GM11168 (cell line): ENCODE measurements at regions not wholly inside any gene's neighbourhood (a gene's known extent, or its start where the extent isn't known, plus 50 kb on each side); places are given as distances from the start of the nearest gene placed in this dataset.

ENCODE experiments used
- in situ Hi-C: fragments of 300-500 bp; cut with MboI; formaldehyde crosslinking; loops from one replicate; pipeline ENCODE4 v1.12.0; 2022; ENCODE audit warnings: low sequenced_read_pairs; ENCODE audit not compliant: unreplicated experiment

DNA sequence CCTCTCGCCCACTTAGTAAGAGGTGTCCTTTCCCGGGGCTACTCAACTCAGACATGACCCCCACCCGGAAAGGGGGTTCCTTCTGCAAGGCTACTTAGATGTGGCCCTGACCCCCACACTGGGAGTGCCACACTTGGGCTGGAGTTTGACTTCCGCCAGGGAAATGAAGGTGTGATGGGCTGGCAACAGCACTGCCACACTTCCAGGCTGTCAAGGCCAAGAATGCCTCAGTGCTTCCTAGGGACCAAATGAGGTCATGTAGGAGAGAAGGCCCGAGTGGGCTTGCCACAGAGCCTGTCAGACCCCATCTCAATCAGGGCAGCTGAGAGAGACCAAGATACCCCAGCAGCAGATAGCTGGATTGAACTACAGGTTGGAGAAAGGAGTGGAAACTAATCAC is 55.5 kb downstream of the DRD1 start:
- in situ Hi-C loops: no loop called here

DNA sequence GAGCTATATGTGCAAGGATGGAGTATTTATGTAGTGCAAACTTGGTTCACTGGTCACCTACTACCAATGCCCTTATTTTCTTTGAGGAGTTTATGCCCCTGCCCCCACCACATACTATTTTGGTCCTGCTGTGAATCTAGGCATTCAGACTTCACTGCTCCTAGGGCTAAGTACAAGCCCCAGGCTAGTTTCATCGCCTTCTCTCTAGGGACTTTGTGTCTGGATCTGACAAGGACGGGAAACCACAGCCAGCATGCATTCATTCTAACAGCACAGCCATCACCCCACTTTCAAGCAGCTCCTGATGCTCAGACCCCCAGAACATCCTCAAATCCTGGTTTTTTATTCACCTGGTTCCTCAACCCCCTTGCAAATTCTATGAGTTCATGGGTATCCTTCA is 56.8 kb downstream of the DRD1 start:
- in situ Hi-C loops: no loop called here

DNA sequence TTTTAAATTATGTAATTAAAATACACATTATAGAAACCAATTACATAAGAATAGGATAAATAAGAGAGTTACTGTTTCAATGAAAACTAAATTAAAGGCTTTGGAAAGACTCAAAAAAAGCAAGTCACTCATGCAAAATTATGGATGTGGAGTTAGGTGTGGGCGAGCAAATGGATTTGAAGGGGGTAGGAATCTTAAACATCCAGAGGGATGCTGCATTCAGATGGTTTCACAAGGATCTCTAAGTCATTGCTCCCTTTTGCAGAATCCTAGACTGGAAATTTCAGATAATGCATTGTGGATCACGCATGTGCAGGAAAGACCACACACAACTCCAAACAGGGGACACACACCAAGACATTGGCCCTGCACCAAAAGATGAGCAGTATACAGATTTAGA is 57.5 kb downstream of the DRD1 start:
- in situ Hi-C loops: no loop called here

DNA sequence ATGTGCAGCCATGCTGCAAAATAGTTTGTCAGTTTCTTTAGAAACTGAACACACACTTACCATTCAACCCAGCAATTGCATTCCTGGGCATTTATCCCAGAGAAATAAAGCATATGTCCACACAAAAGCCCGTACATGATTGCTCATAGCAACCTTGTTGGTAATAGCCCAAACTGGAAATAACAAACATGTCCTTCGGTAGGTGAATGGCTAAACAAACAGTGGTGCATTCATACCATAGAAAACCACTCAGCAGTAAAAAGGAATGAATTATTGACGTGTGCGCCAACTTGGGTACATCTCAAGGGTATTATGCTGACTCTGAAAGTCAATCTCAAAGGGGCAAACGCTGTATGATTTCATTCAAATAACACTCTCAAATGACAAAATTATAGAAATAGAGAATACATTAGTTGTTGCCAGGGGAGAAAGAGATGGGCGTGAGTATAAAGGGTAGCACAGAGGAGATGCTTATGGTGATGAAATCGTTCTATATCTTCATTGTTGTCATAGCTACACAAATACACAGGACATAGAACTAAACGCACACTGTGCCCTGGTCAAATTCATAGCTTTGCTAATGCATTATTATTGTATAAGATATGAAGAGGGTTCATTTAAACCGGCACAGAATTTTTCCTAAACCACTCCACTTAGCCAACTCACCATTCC is 58.2 kb downstream of the DRD1 start:
- in situ Hi-C loops: no loop called here

DNA sequence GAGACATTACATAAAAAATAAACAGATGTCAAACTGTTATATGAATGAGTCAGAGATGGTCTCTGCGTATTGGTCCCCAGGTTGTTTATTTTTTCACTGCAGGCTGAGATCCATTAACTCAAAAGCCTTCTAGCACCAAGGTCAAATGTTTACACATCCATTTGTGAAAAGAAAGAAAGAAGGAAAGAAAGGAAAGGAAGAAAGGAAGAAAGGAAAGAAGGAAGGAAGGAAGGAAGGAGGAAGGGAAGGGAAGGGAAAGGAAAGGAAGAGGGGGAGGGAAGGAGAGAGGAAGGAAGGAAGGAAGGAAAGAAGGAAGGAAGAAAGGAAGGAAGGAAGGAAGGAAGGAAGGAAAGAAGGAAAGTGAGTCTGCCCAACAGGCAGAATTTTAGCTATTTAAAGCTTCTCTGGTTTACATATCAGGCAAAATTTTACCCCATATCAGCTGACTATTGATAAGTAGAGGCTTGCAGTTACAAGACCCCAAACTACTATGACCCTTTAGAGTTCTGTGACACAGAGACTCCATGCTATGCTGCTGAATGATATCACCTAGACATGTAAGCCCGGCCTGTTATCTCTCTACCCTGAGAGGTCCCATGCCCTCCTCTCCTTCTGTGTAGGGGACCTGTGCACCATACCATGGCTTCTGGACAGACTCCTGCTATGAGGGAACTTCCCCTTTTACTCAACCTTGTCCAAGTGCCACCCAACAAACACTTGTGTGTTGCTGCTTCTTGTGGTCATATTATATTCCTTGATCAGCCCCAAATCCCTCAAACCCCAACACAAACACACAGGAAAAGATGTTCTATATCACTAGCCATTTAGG is 59.0 kb downstream of the DRD1 start:
- in situ Hi-C loops: no loop called here

DNA sequence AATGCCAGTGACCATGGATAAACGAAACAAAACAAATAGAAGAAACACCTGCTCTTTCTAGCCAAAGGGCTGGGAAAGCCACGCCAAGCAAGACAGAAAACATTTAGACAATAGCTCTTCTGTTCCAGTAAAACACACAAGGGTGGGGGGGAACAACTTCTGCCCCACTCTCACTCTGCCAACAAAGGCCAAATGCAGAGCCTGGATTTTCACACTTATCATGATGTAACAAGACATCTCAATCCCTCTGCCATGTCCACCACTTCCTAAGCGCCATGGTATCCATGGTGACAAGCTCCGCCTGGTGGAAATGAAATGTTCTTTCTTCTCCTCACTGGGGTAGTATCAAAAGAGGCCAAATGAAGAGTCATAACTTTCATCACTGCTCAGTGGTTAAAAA is 60.6 kb downstream of the DRD1 start:
- in situ Hi-C loops: no loop called here

DNA sequence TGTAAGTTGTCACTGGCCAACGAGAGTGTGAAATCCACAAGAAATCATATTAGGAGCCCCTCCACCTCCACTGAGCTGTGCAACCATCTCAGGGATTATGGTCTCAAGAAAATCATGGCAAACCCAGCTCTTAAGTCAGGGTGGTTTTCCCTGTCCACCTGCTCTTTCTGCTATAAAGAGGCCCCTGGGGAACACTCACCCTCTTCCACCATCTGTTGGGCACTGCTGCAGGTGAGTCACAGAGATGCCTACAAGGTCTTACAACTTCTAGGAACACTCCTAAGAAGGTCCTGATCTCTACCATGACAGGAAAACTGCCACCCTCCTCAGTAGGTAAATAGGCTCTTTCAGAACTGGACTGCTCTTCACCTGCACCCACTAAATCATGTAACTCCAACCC is 61.8 kb downstream of the DRD1 start:
- in situ Hi-C loops: no loop called here

DNA sequence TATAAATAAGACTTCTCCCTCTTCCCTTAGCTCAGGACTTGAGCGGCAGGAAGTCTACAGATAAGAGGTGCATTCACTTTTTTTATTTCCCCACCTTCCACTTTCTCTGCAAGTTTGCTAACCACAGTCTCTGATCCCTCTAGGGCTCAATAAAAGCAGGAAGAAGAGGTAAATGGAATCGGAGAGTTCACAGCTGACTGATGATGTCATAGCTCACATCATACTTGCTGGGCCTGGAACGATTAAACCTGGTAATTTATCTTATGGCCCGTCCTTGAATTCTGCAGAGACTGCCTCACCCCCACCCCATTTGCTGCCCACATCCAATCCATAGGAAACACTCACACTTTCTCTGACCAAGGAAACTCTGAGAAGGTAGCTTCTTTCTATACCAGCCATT is 62.9 kb downstream of the DRD1 start:
- in situ Hi-C loops: no loop called here

DNA sequence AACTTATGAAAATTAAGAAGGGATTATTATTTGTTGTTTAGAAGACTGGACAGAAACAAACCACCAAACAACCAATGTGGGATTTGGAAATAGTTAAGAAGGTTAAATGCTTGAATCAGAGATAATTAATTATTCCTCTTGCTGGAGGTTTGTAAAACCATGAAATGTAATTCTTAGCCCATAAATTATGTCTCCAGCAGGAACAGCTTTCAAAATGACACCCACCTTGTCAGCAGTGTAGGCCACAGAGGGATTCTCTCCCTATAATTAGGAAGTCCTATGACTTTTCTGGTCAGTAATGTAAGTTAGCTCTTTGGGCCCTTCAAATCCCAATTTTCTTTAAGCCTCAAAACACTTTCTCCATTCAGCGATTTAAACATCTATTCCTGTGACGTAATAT is 63.3 kb downstream of the DRD1 start:
- in situ Hi-C loops: no loop called here

DNA sequence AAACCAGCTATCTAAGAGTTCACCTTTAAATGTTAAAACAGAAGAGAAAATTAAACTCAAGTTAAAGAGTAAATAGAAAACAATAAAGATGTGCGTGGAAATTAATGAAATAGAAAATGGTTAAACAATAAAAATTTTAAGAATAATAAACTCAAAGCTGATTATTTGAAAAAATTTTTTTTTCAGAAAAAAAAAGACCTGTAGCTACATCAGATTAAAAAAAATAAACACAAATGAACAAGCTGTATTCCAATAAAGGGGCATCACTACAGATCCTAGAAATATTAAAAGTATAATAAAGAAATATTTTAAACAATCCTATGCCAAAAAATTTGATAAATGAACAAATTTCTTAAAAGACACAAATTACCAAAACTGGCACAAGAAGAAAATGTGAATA is 64.1 kb downstream of the DRD1 start:
- in situ Hi-C loops: no loop called here

DNA sequence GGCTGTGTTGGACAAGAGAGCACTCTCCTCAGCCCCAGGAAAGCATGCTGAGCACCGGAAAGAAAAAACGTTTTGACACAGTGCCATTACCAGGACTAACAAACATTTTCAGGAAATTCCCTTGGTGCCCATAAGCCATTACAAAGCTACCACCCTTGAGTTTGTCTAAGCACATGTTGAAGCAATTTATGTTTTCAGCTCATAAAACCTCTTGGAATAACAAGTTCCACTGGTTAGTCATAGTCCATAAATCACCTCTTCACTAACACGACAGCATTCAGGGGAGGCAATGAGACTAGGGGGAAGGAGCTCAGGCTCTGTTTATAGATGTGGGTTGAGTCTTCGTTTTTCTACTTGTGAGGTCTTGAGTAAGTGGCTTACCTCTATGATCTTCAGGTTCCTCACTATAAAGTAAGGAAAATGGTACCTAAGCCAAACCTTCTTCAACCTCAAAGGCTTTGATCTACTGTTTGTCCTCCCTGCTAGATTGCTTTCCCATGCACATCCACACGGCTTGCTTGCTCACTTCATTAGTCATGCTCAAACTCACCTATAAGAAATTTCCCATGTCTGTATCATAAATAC is 65.4 kb downstream of the DRD1 start:
- in situ Hi-C loops: no loop called here

DNA sequence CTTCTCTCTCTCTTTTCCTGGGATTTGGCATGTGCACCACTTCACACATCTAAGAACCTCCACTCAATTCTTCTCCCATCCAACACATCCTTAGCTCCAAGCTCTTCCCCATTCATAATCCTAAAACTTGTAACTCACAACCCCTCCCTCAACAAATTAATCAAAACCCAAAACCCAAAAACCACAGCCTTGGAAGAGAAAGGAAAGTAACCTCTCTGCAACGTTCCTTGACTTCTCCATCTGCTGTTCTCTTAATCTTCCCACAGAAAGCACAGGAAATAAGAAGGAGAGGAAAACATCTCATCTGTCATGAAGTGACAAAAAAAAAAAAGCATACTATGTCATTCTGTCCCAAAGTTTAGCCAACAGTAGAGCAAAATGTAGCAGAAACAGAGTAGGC is 66.2 kb downstream of the DRD1 start:
- in situ Hi-C loops: no loop called here

DNA sequence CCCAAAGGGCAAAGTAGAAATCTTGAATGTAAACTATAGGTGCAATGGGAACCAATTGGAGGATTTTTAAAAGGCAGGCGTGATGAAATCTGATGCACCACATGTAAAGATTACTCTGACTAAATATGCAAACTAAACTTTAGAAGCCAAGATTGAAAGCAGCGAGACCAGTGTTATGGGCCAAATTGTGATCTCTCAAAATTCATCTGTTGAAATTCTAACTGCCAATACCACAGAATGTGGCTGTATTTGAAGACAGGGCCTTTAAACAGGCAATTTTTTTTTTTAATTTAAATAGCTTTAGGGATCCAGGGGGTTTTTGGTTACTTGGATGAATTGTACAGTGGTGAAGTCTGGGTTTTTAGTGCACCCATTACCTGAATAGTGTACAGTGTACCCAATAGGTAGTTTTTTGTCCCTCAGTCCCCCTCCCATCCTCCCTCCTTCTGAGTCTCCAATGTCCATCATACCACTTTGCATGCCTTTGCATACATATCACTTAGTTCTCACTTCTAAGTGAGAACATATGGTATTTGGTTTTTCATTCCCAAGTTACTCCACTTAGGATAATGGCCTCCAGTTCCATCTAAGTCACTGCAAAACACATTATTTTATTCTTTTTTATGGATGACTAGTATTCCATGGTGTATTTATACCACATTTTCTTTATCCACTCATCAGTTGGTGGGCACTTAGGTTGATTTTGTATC is 69.7 kb downstream of the DRD1 start:
- in situ Hi-C loops: no loop called here

DNA sequence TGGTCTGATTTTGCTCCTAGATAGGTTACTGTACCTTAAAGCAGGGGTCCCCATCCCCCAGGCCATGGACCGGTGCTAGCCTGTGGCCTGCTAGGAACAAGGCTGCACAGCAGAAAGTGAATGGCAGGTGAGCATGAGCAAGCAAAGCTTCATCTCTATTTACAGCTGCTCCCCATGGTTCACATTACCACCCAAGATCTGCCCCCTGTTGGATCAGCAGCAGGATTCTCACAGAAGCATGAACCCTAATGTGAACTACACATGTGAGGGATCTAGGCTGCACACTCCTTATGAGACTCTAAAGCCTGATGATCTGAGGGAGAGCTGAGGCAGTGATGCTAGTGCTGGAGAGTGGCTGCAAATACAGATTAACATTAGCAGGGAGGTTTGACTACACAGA is 78.1 kb downstream of the DRD1 start:
- in situ Hi-C loops: no loop called here

DNA sequence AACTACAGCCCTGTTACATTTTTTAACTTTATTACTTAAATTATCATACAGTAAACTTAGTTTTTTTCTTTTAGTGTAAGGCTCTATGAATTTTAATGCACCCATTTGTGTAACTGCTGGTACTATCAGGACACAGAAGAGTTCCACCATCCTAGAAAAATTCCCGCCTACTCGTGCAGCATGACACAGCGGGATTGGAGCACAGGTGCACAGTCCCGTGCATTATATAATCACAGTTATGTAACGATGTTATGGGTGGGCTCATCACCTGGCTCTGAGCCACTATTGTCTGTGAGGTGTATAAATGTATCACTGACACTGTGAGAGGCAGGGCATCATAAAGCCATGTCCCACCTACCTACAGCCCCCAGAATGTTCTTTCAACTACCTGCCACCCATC is 80.7 kb downstream of the DRD1 start:
- in situ Hi-C loops: no loop called here

DNA sequence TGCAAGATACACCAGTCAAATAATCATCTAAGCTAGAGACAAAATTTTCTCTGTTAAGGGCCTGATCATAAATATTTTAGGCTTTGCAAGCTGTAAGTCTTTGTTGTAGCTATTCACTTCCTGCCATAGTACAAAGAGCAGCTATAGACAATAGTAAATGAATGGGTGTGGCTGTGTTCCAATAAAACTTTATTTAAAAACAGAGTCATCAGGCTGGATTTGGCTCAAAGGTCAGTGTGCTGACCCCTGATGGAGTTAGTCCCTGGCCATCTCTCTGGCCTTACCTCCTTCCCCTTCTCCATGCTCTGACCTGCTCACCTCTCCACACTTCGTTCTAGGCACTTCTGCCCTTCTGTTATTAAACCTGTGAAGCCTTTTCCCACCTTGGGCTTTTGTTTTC is 86.0 kb downstream of the DRD1 start:
- in situ Hi-C loops: no loop called here

DNA sequence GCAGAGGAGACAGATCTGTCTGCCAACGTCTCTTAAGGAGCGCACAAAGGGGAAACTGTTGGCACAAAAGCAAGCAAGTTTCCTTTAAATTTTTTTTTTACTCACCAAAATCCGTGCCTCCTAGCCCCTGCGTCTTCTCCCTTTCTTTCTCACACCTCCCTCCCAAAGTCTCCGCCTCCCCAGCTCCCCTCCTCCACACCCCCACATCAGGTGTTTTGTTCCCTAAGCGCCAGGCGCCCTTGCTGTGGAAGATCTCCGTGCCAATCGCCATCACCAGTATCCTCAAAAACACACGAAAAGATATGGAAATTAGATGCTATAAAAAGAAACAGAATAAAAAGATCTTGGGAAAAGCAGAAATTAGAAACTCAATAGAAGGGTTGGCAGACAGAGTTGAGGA is 87.6 kb downstream of the DRD1 start:
- in situ Hi-C loops: no loop called here

DNA sequence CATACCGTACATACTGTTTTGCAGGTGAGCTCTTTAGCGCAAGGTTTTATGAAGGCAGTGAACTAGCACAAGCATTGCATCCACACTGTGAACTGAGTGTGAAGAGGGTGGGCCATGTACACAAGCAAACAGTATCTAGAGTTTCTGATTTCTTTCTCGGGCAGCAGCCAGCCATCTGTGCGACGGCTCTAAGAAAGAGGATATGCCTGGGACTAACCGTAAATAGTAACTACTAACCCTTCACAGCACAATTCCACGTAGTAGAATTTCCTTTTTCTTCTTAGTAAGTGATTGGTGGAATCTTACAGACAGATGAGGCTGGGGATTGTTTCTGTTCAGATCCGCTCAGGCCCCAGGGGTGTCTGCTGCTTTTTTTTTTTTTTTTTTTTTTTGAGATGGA is 89.0 kb downstream of the DRD1 start:
- in situ Hi-C loops: no loop called here

DNA sequence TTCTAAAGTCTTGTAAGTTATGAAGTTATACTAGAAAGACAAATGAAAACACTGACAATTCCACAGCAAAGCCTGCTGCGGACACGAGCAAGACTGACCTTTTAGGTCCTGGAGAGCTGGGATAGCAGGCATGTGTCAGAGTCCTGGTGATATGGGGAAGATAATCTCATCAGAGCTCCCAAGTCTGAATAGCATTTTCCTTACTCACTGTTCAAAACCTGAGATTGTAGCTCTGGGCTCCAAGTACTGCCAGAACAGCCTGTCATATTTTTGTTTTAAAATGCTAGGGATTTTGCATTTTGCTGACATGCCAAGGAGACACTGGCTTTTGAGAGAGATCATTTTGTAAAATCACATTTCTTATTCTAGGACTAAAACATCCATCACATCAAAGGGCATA is 90.1 kb downstream of the DRD1 start:
- in situ Hi-C loops: no loop called here

DNA sequence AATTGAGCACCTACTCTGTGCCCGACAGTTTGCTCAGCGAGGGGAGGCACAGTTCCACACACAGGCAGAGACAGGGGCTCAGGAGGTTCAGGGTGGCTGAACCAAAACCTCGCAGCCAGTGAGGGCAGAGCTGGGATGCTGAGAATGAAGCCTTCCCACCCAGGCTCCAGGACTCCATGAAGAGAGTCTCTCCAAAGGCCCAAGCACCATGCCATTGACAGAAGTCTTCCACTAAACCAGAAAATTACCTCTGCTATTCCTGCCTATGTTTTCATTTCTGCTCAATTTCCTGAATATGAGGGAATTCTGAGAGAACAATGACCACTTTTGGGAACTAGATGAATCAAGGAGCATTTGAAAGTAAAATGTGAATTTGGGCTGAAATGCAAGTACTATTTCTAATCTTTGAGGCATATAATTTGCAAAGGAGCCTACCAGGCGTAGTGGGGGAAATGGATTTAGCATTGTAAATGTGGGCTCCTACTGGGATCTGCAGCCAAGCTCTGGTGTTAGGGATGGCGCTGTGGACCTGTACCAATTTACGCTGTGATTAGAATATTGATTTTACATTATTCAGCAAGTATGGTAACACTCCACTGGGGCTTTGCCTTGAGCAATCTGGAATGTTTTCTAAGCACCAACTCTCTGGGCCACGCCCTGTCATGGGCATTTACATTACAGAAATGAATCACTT is 91.9 kb downstream of the DRD1 start:
- in situ Hi-C loops: no loop called here

DNA sequence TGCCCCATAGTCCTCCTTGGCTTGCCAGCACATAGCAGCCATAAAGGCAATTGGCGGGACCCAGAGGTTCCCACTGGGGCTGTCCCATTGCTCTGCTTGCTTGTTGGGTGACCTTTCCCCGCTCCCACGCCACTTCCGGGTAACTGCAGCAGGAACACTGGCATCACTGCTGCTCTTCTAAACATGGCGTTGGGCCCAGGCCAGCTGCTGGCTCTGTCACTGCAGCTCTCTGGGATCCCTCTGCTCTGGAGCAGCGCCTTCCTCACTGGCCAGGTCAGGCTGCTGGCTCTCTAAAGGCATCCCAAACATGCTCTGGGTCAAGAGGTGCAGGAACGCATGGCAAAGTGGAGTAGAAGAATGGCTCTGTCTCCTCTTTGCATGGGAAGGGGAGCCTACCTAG is 92.9 kb downstream of the DRD1 start:
- in situ Hi-C loops: no loop called here
